WTC11 (cell line): ENCODE measurements at regions not wholly inside any gene's neighbourhood (a gene's known extent, or its start where the extent isn't known, plus 50 kb on each side); places are given as distances from the start of the nearest gene placed in this dataset.

Experiments
- ATF1 ChIP-seq: sonication (generic); formaldehyde crosslinking; IDR thresholded peaks from 2 replicates; pipeline ENCODE4 v1.8.1; 2023; ENCODE audit warnings: mild to moderate bottlenecking, moderate library complexity, missing genetic modification reagents
- ATF2 ChIP-seq: sonication (generic); formaldehyde crosslinking; IDR thresholded peaks from 2 replicates; pipeline ENCODE4 v1.8.1; 2022; ENCODE audit warnings: low read depth, missing genetic modification reagents, borderline replicate concordance
- CTCF ChIP-seq: fragments of 200-600 bp; IDR thresholded peaks from 2 replicates; pipeline ENCODE4 v1.8.0; 2022; ENCODE audit warnings: antibody characterized with exemption
- ESRRA ChIP-seq: sonication (generic); formaldehyde crosslinking; IDR thresholded peaks from 2 replicates; pipeline ENCODE4 v1.8.1; 2022; ENCODE audit warnings: mild to moderate bottlenecking, missing genetic modification reagents, borderline replicate concordance
- MAX ChIP-seq: sonication (generic); formaldehyde crosslinking; IDR thresholded peaks from 2 replicates; pipeline ENCODE4 v1.8.0; 2022; ENCODE audit warnings: mild to moderate bottlenecking, missing genetic modification reagents
- MYBL2 ChIP-seq: sonication (generic); formaldehyde crosslinking; IDR thresholded peaks from 2 replicates; pipeline ENCODE4 v1.8.1; 2023; ENCODE audit warnings: mild to moderate bottlenecking, moderate library complexity, missing genetic modification reagents
- NR2C2 ChIP-seq: sonication (generic); formaldehyde crosslinking; IDR thresholded peaks from 2 replicates; pipeline ENCODE4 v1.8.0; 2022; ENCODE audit warnings: mild to moderate bottlenecking, missing genetic modification reagents
- USF2 ChIP-seq: sonication (generic); formaldehyde crosslinking; IDR thresholded peaks from 2 replicates; pipeline ENCODE4 v1.8.1; 2023; ENCODE audit warnings: mild to moderate bottlenecking, missing genetic modification reagents, moderate library complexity
- ZNF232 ChIP-seq: sonication (generic); formaldehyde crosslinking; IDR thresholded peaks from 2 replicates; pipeline ENCODE4 v1.8.0; 2022; ENCODE audit warnings: mild to moderate bottlenecking, missing genetic modification reagents
- TF ChIP-seq, protein P1 (sequence below): sonication (generic); formaldehyde crosslinking; IDR thresholded peaks from 2 replicates; pipeline ENCODE4 v1.8.0; 2022; ENCODE audit warnings: missing genetic modification reagents

DNA sequence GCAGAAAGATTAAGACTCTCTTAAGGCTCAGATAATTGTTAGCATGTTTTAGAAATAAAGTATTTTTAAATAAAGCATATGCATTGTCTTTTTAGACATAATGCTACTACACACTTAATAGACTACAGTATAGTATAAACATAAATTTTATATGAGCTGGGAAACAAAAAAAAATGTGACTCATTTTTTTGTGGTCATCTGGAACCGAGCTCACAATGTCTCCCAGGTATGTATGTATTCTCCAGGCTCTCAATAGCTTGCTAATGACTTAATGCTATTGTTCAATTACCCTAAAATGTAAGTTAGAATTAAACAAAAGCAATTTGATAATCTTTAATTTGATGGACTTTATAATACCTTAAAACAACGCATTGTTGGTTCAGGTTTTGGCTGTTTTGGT, 167.2 kb downstream of the NUP35 start:
- TF ChIP-seq MYBL2 (CRISPR knock-in tag) (no peak), CTCF (no peak), ESRRA (CRISPR knock-in tag) (no peak), MAX (no peak), ATF2 (CRISPR knock-in tag) (no peak), ATF1 (CRISPR knock-in tag) (no peak), ZNF232 (CRISPR knock-in tag) (no peak), NR2C2 (CRISPR knock-in tag) (no peak), USF2 (CRISPR knock-in tag) (no peak)
- TF ChIP-seq, protein P1, sequence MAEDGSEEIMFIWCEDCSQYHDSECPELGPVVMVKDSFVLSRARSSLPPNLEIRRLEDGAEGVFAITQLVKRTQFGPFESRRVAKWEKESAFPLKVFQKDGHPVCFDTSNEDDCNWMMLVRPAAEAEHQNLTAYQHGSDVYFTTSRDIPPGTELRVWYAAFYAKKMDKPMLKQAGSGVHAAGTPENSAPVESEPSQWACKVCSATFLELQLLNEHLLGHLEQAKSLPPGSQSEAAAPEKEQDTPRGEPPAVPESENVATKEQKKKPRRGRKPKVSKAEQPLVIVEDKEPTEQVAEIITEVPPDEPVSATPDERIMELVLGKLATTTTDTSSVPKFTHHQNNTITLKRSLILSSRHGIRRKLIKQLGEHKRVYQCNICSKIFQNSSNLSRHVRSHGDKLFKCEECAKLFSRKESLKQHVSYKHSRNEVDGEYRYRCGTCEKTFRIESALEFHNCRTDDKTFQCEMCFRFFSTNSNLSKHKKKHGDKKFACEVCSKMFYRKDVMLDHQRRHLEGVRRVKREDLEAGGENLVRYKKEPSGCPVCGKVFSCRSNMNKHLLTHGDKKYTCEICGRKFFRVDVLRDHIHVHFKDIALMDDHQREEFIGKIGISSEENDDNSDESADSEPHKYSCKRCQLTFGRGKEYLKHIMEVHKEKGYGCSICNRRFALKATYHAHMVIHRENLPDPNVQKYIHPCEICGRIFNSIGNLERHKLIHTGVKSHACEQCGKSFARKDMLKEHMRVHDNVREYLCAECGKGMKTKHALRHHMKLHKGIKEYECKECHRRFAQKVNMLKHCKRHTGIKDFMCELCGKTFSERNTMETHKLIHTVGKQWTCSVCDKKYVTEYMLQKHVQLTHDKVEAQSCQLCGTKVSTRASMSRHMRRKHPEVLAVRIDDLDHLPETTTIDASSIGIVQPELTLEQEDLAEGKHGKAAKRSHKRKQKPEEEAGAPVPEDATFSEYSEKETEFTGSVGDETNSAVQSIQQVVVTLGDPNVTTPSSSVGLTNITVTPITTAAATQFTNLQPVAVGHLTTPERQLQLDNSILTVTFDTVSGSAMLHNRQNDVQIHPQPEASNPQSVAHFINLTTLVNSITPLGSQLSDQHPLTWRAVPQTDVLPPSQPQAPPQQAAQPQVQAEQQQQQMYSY, result no peak
